T-helper 1 cell treated with Interleukin-12 subunit alpha and Interleukin-12 subunit beta and Interleukin-4 antibody, amounts not matched to agents 30 μg/mL and 1 μg/mL, for 36 hours (primary cell): ENCODE measurements at regions not wholly inside any gene's neighbourhood (a gene's known extent, or its start where the extent isn't known, plus 50 kb on each side); places are given as distances from the start of the nearest gene placed in this dataset.
"Not testable (repeated sequence)": the region's sequence is repeated elsewhere in the genome, so short reads cannot be mapped to it uniquely, and the experiment has no call there.

Source experiments
- H3K27ac Mint-ChIP-seq: one replicate; pipeline ENCODE4 v1.8.0; 2021; ENCODE audit warnings: mild to moderate bottlenecking, mixed read lengths
- H3K27me3 Mint-ChIP-seq: one replicate; pipeline ENCODE4 v1.8.0; 2021; ENCODE audit warnings: low read depth, mixed read lengths
- H3K36me3 Mint-ChIP-seq: one replicate; pipeline ENCODE4 v1.8.0; 2021; ENCODE audit warnings: low read depth, mixed read lengths
- H3K4me1 Mint-ChIP-seq: one replicate; pipeline ENCODE4 v1.8.0; 2021; ENCODE audit warnings: low read depth, mixed read lengths
- H3K4me3 Mint-ChIP-seq: one replicate; pipeline ENCODE4 v1.8.0; 2021; ENCODE audit warnings: mild to moderate bottlenecking, moderate library complexity, mixed read lengths
- H3K9me3 Mint-ChIP-seq: one replicate; pipeline ENCODE4 v1.8.0; 2021; ENCODE audit warnings: mixed read lengths

DNA sequence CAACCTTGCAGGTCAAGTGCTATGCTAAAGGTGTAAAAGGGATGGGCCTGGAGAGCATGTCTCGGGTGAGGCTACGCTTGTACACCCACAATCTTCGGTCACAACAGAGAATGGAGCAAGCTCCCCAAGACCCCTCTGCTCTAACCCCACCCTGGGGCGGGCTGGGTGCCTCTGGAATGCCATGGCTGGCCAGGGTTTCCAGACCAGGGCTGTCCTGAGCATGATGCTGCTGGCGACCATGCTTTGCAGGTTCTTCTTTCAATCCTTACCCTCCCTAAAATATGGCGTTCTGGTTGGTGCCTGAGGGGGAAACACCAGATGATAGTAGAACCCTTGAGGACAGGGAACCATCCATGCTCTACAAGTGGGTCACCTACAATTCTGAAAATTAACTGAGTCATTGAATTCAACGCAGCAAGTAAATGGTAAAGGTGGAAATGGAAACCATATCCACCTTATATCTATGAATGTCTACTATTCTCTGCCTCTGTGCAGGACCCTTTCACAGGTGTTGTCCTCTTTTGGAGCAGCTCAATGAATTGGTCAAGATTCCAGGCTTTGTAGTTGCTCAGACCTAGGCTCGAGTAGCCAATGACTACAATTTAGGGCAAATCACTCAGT, 111.6 kb upstream of the EGLN3 start:
- peaks cover 26% of the 10 kb centered on the region for H3K27me3 Mint-ChIP-seq
- no peak overlapping the region for H3K27ac Mint-ChIP-seq
- H3K4me3 Mint-ChIP-seq = no peak overlapping the region
- H3K4me1 Mint-ChIP-seq = peaks cover 20% of the 10 kb centered on the region
- H3K9me3 Mint-ChIP-seq = no peaks in the 10 kb centered on the region
- H3K36me3 Mint-ChIP-seq = peaks cover 4% of the 10 kb centered on the region

DNA sequence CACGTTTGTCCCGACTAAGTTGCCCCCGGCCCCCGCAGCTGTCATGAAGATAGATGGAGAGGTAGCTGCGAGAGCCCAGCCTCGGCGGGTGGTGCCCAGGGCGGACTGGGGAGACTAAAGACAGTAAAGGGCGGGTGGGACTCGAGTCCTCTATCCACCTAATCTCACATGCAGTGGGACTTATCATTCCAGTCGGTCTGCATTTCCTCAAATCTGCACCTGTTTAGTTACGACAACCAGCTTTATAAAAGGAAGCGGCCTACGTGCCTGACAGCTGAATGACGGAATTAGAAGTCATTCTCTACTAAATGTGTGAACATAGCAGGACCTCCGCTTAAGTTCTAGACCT, 109.8 kb upstream of the EGLN3 start:
- Mint-ChIP-seq H3K27ac (peak overlapping the region; percentile 94), H3K4me3 (peak overlapping the region; percentile 85), H3K9me3 (no peaks in the 10 kb centered on the region), H3K36me3 (no peaks in the 10 kb centered on the region), H3K27me3 (peaks cover 22% of the 10 kb centered on the region), H3K4me1 (peaks cover 37% of the 10 kb centered on the region)

DNA sequence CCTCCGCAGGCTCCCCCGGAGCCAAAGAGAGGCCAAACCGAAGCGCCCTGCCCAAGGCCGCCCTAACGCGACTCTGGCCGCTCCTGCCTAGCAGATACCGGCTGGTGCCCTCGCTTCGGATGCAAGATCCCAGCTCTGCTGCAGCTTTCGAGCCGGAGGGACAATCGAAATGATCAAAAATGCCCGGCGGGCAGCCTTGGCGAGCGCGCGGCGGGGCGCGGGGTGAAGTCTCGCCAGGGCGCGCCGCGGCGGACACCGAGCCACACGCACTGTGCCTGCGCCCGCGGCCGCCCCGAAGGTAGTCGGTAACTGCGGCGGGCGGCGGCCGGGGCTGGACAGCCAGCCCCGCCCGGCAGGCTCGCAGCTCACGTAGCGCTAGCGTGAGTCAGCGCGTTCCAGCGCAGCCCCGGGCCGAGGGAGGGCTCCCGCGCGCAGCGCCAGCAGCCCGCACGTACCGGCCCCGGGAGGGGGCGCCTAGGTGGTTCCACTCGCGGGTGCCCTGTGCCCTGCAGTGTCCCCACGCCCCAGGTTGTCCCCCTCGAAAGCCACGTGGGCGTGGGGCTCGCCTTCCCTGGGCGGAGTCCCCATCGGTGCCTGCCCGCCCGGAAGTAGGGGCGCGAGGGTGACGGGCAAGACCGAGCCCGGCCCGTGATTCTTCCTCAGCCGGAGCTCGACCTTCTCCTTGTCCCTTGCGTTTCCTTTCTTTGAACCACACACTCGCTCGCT, 109.2 kb upstream of the EGLN3 start:
- H3K27ac Mint-ChIP-seq = peak overlapping the region; percentile 94
- H3K27me3 Mint-ChIP-seq = peaks cover 22% of the 10 kb centered on the region
- H3K9me3 Mint-ChIP-seq = no peaks in the 10 kb centered on the region
- H3K4me1 Mint-ChIP-seq = peaks cover 42% of the 10 kb centered on the region
- H3K36me3 Mint-ChIP-seq = no peaks in the 10 kb centered on the region
- peak overlapping the region; percentile 85 for H3K4me3 Mint-ChIP-seq

DNA sequence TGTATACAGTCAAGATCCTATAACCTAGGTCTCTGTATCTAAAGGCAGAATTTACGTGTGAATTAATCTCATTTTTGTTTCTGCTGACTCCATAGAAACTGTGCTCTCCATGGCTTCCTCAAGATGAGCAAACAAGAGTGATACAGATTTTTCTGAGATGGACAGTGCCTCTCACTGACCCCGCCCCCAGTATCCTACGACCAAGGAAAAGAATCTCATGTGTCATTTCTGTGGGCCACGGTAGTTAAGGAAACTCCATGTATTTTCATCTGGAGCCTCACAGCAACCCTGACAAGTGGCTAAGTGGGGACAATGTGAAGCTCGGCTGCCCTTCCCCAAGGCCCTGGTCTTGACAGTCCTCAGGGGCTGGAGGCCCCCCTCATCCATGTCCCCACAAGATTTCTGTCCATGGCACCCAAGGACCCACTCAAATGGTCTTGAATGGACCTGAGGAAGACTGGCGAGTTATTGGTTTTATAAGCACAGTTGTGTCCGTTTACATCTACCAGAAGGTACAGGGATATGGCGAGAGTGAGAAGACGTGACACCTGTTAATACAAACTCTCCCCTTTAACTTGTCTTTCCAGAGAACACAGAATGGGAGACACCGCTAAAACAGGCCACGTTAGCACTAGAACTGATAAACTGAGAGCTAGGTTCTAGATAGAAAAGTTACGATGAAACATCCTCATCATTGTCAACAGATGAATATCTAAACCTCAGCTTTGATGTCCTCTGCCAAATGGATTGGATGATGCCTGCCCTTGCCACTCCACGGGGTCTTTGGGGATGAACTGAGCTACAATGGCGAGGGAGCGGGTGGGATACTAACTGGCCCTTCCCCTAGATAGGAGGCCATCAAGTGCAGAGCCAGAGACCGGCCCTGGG, 108.4 kb upstream of the EGLN3 start:
- peaks cover 18% of the 10 kb centered on the region for H3K27me3 Mint-ChIP-seq
- peak overlapping the region; percentile 82 for H3K27ac Mint-ChIP-seq
- H3K4me3 Mint-ChIP-seq = peak overlapping the region; percentile 68
- H3K4me1 Mint-ChIP-seq = peaks cover 46% of the 10 kb centered on the region
- no peaks in the 10 kb centered on the region for H3K36me3 Mint-ChIP-seq
- H3K9me3 Mint-ChIP-seq = no peaks in the 10 kb centered on the region

DNA sequence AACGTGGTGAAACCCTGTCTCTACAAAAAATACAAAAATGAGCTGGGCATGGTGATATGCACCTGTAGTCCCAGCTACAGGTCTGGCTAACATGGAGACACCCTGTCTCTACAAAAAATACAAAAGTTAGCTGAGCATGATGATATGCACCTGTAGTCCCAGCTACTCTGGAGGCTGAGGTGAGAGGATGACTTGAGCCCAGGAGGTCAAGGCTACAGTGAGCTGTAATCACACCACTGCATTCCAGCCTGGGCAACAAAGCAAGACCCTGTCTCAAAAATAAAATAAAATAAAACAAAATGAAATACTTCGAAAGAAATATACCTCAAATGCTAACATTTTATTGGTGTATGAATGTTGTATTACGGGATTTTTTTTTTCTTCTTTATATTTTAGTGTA, 107.6 kb upstream of the EGLN3 start:
- H3K36me3 Mint-ChIP-seq = peaks cover 4% of the 10 kb centered on the region
- peaks cover 12% of the 10 kb centered on the region for H3K27me3 Mint-ChIP-seq
- peaks cover 54% of the 10 kb centered on the region for H3K4me1 Mint-ChIP-seq
- no peak overlapping the region for H3K27ac Mint-ChIP-seq
- H3K4me3 Mint-ChIP-seq = no peak overlapping the region
- no peaks in the 10 kb centered on the region for H3K9me3 Mint-ChIP-seq

DNA sequence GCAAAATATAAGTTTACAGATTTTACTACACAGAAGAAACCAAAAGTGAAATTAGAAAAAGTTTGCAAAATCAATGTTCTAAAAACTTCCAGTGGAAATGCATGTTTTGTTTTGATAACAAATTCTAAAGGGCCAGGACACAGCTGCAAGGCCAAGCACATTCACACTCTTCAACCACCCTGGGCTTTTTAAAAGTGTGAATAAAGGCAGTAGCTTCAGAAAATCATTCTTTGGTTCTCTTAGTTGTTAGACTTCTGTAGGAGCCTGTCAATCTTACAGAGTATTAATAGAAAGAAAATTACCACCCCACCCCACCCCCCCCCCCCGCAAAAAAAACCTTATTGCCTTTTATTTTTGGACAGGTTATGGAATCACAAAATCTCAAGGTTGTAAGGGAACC, 105.2 kb upstream of the EGLN3 start:
- no peak overlapping the region for H3K27ac Mint-ChIP-seq
- H3K9me3 Mint-ChIP-seq = peaks cover 5% of the 10 kb centered on the region
- peaks cover 3% of the 10 kb centered on the region for H3K27me3 Mint-ChIP-seq
- no peak overlapping the region for H3K4me3 Mint-ChIP-seq
- H3K4me1 Mint-ChIP-seq = peaks cover 69% of the 10 kb centered on the region
- peaks cover 12% of the 10 kb centered on the region for H3K36me3 Mint-ChIP-seq

DNA sequence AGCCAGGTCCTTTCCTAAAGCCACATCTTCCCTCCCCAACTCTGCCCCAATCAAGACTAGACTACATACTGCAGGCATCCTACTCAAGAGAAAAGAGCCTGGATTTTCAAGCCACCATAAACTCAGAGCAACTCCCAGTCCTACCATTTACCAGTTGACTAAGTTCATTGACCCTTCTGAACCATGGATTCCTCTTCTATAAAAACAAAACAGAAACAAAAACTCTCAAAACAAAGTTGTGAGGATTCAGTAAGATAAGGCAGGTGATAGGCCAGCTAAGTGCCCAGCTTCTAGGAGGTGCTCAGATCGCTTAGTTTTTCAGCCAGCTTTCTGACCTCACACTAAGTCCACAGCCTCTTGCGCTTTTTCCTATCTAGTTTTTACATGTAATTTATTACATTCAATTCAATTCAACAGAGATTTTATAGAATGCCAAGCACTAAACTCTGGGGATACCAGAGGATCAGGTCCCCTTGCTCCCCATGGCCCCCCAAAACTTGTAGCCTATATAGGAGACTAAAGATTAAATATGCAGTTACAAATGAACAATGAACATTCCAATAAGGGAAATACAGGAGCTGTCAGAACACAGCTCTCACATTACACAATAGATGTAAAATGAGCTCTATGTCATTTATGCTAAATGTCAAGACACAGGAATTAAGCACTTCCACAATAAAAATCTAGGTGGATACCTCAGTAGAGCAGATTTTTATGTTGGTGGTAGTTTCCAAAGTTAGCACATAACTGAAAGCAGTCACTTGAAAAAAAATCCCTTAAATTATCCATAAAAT, 104.5 kb upstream of the EGLN3 start:
- Mint-ChIP-seq H3K9me3 (peaks cover 12% of the 10 kb centered on the region), H3K4me1 (peaks cover 69% of the 10 kb centered on the region), H3K4me3 (peak overlapping the region; percentile 38), H3K27me3 (no peaks in the 10 kb centered on the region), H3K27ac (peak overlapping the region; percentile 64), H3K36me3 (peaks cover 19% of the 10 kb centered on the region)

DNA sequence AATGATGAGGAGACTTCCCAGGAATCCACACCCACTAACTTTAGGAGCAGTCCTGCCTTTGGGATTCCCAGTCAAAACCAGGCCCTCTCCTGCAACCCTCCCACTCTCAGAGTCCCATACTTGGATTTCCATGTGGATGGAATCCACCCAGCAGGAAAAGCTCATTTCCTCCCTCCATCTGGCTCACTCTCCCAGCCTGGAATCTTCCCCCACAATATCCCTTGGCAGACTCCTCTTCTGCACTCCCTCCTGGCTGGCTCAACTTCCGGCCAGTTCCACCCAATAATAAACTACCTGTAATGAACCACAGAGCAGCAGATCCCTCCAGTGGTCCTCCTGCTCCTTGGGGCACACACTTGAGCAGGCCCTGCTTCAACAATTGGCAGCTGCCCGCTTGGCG, 102.8 kb upstream of the EGLN3 start:
- peak overlapping the region; percentile 50 for H3K27ac Mint-ChIP-seq
- H3K9me3 Mint-ChIP-seq = peaks cover 12% of the 10 kb centered on the region
- H3K36me3 Mint-ChIP-seq = peaks cover 19% of the 10 kb centered on the region
- H3K4me3 Mint-ChIP-seq = peak overlapping the region; percentile 15
- peaks cover 75% of the 10 kb centered on the region for H3K4me1 Mint-ChIP-seq
- H3K27me3 Mint-ChIP-seq = no peaks in the 10 kb centered on the region

DNA sequence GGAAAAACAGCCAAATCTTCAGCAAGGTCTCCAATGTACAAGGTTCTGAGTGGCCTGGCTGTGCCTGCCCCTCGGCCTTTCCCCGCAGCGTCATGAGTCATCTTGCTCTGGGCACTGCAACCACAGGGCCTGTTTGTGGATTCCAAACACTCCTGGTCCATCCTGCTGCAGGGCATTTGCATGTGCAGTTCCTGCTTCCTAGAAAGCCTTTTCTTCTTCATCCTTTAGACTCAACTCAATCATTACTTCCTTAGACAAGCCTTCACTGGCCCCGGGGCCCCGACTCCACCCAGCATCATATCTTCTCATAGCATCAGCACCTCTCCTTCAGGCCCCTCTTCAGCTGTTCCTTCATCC, 101.8 kb upstream of the EGLN3 start:
- H3K27me3 Mint-ChIP-seq = no peaks in the 10 kb centered on the region
- peaks cover 19% of the 10 kb centered on the region for H3K36me3 Mint-ChIP-seq
- H3K4me1 Mint-ChIP-seq = peaks cover 75% of the 10 kb centered on the region
- H3K9me3 Mint-ChIP-seq = peaks cover 12% of the 10 kb centered on the region
- H3K27ac Mint-ChIP-seq = peak overlapping the region; percentile 64
- peak overlapping the region; percentile 41 for H3K4me3 Mint-ChIP-seq

DNA sequence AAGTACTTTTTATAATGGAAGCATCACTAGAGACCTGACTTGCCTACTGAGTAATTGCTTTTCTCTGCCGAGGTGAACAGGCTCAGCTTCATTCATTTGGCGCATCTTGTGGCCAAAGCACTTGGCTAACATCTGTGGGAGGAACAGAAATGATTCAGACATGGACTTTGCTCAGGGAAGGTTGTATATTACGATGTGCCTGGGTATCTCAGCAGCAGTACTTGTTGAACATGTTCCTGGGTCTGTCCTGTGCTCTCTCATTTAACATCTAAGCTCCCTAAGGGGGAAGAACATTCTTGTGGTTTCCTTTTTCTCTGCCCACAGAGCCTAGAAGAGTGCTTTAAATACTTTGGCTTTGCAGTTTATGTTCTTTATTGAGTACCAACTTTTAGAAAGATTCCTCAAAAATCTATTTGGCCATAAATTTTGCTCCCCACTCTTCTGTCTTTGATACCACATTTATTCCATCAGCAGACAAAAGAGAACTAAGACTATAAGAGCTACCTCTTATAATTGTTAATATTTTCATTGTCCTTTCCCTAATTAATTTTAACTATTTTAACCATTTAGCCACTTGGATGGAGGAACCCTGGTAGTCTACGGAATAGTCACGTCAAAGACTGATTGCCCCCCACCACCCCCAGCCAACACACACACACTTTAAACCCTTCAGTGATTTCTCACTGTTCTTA, 101.2 kb upstream of the EGLN3 start:
- peaks cover 74% of the 10 kb centered on the region for H3K4me1 Mint-ChIP-seq
- H3K27ac Mint-ChIP-seq = peak overlapping the region; percentile 64
- no peaks in the 10 kb centered on the region for H3K27me3 Mint-ChIP-seq
- peaks cover 12% of the 10 kb centered on the region for H3K9me3 Mint-ChIP-seq
- peak overlapping the region; percentile 41 for H3K4me3 Mint-ChIP-seq
- peaks cover 21% of the 10 kb centered on the region for H3K36me3 Mint-ChIP-seq

DNA sequence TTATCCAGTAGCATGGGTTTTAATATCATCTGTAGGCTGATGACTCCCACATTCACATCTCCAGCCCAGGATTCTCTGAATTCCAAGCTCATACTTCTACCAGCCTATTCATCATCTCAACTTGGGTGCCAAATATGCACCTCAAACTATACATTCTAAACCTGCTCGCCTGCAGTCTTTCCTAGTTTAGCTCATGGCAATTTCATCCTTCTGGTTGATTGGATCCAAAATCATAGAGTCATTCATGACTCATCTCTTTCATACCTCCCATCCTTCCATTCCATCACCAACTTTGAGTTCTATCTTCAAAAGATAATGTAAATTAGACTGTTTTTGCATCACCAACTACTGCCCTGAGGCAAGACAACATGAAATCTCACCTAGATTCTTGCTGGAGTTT, 99.7 kb upstream of the EGLN3 start:
- Mint-ChIP-seq H3K27ac (no peak overlapping the region), H3K4me1 (peaks cover 72% of the 10 kb centered on the region), H3K9me3 (peaks cover 12% of the 10 kb centered on the region), H3K4me3 (no peak overlapping the region), H3K27me3 (no peaks in the 10 kb centered on the region), H3K36me3 (peaks cover 25% of the 10 kb centered on the region)

DNA sequence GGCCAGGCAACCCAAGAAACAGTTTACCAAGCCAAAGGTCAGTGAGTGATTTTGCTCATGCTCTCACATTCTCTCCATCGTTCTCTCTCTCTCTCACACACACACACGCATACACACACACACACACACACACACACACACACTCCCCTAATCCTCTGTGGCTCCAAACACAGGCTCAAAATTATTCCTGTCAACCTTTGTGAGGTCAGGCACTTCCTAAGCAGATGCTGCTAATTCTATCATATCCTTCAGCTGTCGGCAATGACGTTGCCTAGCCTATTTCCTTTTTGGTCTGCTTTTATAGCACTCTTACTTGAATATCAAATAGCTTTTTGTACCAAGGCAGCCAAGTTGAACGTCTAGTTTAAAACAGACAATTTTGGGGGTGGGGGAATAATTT, 98.9 kb upstream of the EGLN3 start:
- Mint-ChIP-seq H3K27ac (no peak overlapping the region), H3K36me3 (peaks cover 25% of the 10 kb centered on the region), H3K27me3 (no peaks in the 10 kb centered on the region), H3K4me1 (peaks cover 66% of the 10 kb centered on the region), H3K4me3 (no peak overlapping the region), H3K9me3 (peaks cover 12% of the 10 kb centered on the region)

DNA sequence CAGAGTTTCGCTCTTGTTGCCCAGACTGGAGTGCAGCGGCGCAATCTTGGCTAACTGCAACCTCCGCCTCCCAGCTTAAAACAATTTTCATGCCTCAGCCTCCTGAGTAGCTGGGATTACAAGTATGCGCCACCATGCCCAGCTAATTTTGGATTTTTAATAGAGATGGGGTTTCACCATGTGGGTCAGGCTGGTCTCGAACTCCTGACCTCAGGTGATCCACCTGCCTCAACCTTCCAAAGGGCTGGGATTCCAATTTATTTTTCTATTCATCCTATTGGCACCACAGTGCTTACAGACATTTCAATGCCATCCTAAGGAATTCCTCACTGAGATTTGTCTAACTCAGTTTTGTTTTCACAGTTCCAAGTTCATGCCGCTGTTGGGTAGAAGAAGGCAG, 98.3 kb upstream of the EGLN3 start:
- Mint-ChIP-seq H3K9me3 (peaks cover 12% of the 10 kb centered on the region), H3K4me1 (peaks cover 70% of the 10 kb centered on the region), H3K36me3 (peaks cover 24% of the 10 kb centered on the region)
- H3K4me3 Mint-ChIP-seq, H3K27me3 Mint-ChIP-seq, H3K27ac Mint-ChIP-seq: not testable (repeated sequence)
